ENCODE measurements at regions not wholly inside any gene's neighbourhood (a gene's known extent, or its start where the extent isn't known, plus 50 kb on each side); places are given as distances from the start of the nearest gene placed in this dataset.

- no peak for TF ChIP-seq CTCF (IDR thresholded peaks at IDR 0.05)
- TF ChIP-seq POLR2A (IDR thresholded peaks at IDR 0.05) = no peak
- no peak for TF ChIP-seq POLR2AphosphoS5 (IDR thresholded peaks at IDR 0.05)
These were observed 82.5 kb upstream of the NAALADL2 start for GRCh38 chr3:174776636-174777035.

All from gastroesophageal sphincter (tissue), 3 donors.